Activated CD8-positive, alpha-beta memory T cell treated with anti-CD3 and anti-CD28 coated beads, Interleukin-2, amount 10 ng/mL, durations not matched to agents 7 days and 5 days (primary cell): ENCODE measurements at regions not wholly inside any gene's neighbourhood (a gene's known extent, or its start where the extent isn't known, plus 50 kb on each side); places are given as distances from the start of the nearest gene placed in this dataset.

ENCODE experiments used
- ATAC-seq: fragments of 150-1000 bp; cut with Tn5 transposase; one replicate; pipeline ENCODE4 v1.10.0; 2021; ENCODE audit warnings: moderate library complexity
- CTCF ChIA-PET: fragments of 350-600 bp; sonication (Branson Sonifier 250); formaldehyde crosslinking; loops from one replicate; lab custom pipeline; 2021; ENCODE audit warnings: antibody characterized with exemption; lab: Charles Lee
- DNase-seq: peaks from one replicate; pipeline ENCODE4 v3.0.0-alpha.2; 2020
- H3K27ac Mint-ChIP-seq: one replicate; pipeline ENCODE4 v1.8.0; 2021; ENCODE audit warnings: mild to moderate bottlenecking, mixed read lengths
- H3K27me3 Mint-ChIP-seq: one replicate; pipeline ENCODE4 v1.8.0; 2021; ENCODE audit warnings: mixed read lengths
- H3K36me3 Mint-ChIP-seq: one replicate; pipeline ENCODE4 v1.8.0; 2021; ENCODE audit warnings: mild to moderate bottlenecking, mixed read lengths
- H3K4me1 Mint-ChIP-seq: one replicate; pipeline ENCODE4 v1.8.0; 2021; ENCODE audit warnings: mixed read lengths
- H3K4me3 Mint-ChIP-seq: one replicate; pipeline ENCODE4 v1.8.0; 2021; ENCODE audit warnings: mild to moderate bottlenecking, moderate library complexity, mixed read lengths
- H3K9me3 Mint-ChIP-seq: one replicate; pipeline ENCODE4 v1.8.0; 2022; ENCODE audit warnings: low read depth, mixed read lengths

DNA sequence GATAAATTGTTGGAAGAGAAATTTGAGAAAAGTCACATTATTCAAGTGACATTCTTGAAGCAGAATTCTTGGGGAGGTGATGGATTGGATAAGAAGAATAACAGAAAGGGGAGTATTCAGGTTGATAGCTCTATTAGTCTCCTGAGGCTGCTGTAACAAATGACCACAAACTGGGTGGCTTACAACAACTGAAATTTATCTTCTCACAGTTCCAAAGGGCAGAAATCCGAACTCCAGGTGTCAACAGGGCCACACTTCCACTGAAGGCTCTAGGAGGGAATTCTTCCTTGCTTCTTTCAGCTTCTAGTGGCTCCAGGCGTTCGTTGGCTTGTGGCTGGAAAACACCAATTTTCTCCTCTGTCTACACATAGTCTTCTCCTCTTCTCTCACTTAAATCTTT lies 99.8 kb downstream of the TES start:
- DNase-seq, result no peak
- no peaks in the 10 kb centered on the region for H3K4me1 Mint-ChIP-seq
- H3K9me3 Mint-ChIP-seq, result no peaks in the 10 kb centered on the region
- H3K27ac Mint-ChIP-seq, result no peak overlapping the region
- no peaks in the 10 kb centered on the region for H3K36me3 Mint-ChIP-seq
- H3K27me3 Mint-ChIP-seq, result peaks cover 11% of the 10 kb centered on the region
- no peak overlapping the region for H3K4me3 Mint-ChIP-seq
- CTCF ChIA-PET, result no interaction called here
- no peak for ATAC-seq

DNA sequence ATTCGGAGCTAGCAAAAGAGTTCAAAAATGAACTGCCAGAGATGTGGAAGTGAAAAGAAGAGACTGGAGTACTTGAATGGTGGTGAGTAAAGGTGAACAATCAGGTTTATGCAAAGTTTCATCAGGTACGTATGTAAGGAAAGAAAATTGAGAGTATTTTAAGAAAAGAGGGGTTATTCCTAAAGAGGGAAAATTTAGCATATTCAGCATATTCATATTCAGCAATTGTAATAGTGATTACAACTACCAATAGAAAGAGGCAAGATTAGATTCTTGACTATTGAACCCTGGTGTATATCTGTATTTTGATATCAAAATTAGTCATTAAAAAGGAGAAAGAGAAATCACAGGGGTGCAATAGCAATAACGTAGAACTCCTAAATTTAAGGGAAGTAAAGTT lies 100.9 kb downstream of the TES start:
- Mint-ChIP-seq H3K27ac (no peak overlapping the region), H3K9me3 (no peaks in the 10 kb centered on the region), H3K36me3 (no peaks in the 10 kb centered on the region), H3K4me3 (no peak overlapping the region), H3K4me1 (peaks cover under 1% of the 10 kb centered on the region), H3K27me3 (peaks cover 13% of the 10 kb centered on the region)
- DNase-seq (no peak), ATAC-seq (no peak)
- CTCF ChIA-PET, result no interaction called here

DNA sequence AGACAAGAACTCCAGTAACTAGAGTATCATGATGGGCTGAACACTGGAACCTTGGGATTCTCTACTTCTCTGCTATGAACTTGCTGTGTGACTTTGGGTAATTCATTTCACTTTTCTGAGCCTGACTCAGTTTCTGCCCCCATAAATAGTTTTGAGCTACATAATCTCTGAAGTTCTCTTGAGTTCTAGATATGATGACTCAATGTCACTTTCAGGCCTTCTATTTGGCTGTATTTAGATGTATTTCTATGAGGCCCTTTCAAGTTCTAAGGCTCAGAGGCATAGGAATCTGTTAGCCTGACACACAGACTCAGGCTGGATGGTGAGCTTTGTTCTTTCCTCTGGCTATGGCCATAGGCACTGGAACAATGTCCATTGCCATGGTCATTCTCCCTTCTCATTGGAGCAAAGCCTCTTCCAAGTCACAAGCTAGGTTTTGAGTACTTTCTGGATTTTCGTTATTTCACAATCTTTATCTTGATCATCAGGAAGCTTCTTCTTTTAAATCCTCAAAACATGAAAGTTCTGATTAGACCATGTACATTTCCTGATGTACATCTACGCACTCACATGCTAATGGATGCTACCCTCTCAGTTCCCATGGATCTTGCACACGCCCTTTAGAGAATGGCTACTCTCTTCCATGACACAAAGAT lies 101.6 kb downstream of the TES start:
- H3K4me1 Mint-ChIP-seq, result peaks cover 7% of the 10 kb centered on the region
- CTCF ChIA-PET, result interaction anchor here (0.6 kb wide), 1 partner anchor 429 kb away, joined by 6 read pairs; no protein-coding TSS in a partner anchor
- no peak overlapping the region for H3K27ac Mint-ChIP-seq
- ATAC-seq, result no peak
- H3K27me3 Mint-ChIP-seq, result peaks cover 19% of the 10 kb centered on the region
- no peak for DNase-seq
- no peak overlapping the region for H3K4me3 Mint-ChIP-seq
- no peaks in the 10 kb centered on the region for H3K36me3 Mint-ChIP-seq
- no peaks in the 10 kb centered on the region for H3K9me3 Mint-ChIP-seq

DNA sequence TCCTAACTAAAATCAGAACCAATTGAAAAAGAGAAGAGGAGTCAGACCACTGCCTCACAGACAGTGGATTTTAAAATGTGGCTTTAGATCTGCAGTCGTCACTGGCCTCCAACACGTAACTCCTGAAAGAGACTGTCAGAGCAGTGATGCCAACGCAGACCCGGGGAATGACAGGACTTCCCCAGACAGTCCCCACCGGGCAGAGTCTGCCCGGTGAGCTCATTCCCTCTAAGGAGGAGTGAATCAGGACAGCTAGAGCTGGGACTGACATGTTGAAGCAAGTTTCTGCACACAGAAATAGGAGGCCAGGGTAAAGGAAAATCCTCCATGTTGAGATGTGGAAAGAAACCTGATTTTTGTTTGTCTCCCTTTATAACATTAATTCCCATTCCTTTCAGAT lies 105.0 kb downstream of the TES start:
- ATAC-seq, result no peak

DNA sequence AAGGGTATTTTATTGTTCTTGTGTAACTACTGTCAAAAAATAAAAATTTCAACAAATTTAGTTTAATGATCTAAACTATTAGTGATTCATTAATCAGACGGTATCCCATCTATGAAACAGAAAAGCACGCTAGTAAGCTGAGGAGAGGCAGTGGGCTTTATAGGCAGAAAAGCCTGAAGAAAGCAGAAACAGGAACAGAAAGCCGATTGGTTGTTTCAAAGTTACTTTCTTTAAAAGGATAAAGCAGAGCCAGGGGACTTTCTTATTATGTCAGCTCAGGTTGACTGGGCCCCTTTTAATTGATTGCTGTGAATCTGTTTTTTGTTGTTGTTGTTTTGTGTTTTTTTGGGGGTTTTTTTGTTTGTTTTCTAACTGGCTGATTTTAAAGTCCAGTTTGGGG lies 105.5 kb downstream of the TES start:
- no peak for DNase-seq
- no peak for ATAC-seq
- H3K36me3 Mint-ChIP-seq, result no peaks in the 10 kb centered on the region
- no peak overlapping the region for H3K4me3 Mint-ChIP-seq
- H3K27ac Mint-ChIP-seq, result no peak overlapping the region
- peaks cover 12% of the 10 kb centered on the region for H3K4me1 Mint-ChIP-seq
- CTCF ChIA-PET, result no interaction called here
- peaks cover 28% of the 10 kb centered on the region for H3K27me3 Mint-ChIP-seq
- H3K9me3 Mint-ChIP-seq, result no peaks in the 10 kb centered on the region

More for the DNA sequence above, 105.0 kb downstream of the TES start:
- no peak for DNase-seq
- peaks cover 12% of the 10 kb centered on the region for H3K4me1 Mint-ChIP-seq
- H3K4me3 Mint-ChIP-seq, result no peak overlapping the region
- H3K27ac Mint-ChIP-seq, result no peak overlapping the region
- H3K27me3 Mint-ChIP-seq, result peaks cover 28% of the 10 kb centered on the region
- CTCF ChIA-PET, result no interaction called here
- H3K36me3 Mint-ChIP-seq, result no peaks in the 10 kb centered on the region
- no peaks in the 10 kb centered on the region for H3K9me3 Mint-ChIP-seq

DNA sequence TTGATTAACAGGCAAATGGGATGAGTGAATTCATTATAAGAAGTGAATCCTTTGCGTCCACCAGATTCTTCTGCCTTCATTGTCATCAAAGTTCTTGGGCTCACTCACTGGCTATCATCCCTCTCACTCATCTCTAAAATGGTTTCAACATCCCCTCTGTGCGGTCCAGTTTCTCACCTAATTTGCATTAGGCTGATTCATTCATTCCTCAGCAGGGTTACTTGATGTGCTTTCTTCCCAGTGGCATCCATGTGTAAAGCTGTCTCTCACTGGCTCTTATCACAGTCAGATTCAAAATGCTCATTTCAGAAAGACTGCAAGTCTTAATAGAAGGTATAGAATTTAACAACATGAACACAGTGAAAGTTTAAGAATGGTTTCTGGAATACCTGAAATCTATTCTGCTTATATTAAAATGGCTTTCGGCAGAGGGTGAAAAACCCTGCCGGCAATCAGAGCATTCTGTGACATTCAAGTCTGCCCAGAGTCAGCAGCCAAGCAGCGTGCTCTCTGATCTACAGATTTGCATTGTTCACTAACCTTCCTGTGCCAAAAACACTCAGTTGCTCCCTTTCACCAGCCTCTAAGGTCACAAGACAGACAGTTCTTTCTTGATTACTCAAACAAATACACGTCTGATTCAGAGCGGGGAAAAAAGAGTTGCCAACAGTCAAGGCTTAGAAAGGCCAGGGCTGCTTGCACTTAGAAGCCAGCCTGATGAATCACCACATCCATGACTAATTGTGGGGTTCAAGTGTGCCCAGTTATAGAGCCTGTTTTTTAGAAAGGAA lies 106.7 kb downstream of the TES start:
- ATAC-seq (peak; percentile 81), DNase-seq (peak; percentile 53)
- Mint-ChIP-seq H3K9me3 (no peaks in the 10 kb centered on the region), H3K27ac (no peak overlapping the region), H3K4me1 (peaks cover 12% of the 10 kb centered on the region), H3K27me3 (peaks cover 24% of the 10 kb centered on the region), H3K36me3 (no peaks in the 10 kb centered on the region), H3K4me3 (no peak overlapping the region)
- CTCF ChIA-PET, result no interaction called here

DNA sequence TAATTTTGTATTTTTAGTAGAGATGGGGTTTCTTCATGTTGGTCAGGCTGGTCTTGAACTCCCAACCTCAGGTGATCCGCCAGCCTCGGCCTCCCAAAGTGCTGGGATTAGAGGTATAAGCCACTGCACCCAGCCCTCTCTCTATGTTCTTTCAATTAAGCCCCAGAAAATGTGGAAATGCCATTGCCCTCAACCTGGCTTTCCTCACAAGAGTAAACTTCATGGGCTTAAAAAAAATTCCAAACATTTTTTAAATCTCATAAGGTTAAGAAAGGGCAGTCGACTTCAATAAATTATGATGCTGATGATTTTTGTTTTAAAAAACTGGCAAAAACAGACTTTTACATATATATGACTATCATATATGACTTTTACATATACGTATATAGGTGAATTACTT lies 107.6 kb downstream of the TES start:
- DNase-seq (no peak), ATAC-seq (no peak)
- Mint-ChIP-seq H3K27me3 (peaks cover 21% of the 10 kb centered on the region), H3K27ac (no peak overlapping the region), H3K36me3 (no peaks in the 10 kb centered on the region), H3K4me1 (peaks cover 12% of the 10 kb centered on the region), H3K9me3 (no peaks in the 10 kb centered on the region), H3K4me3 (no peak overlapping the region)
- CTCF ChIA-PET, result no interaction called here

DNA sequence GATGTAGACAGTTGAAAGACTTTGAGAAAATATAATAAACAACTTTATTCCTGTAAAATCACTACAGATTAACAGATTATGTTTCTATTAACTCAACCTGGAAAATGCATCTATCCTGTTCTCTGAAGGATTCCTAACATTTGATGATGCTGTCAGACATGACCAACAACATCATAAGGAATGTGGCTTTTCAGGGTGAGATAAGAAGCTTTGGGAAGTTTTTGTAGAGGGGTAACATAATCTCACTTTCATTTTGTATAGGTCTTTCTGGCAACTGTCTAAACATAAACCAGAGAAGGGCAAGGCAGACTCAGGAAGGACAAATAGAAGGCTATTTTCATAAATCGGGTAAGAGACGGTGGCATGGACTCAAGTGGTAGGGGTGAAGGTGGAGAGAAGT lies 112.2 kb downstream of the TES start:
- no peak for ATAC-seq
- no peak overlapping the region for H3K4me3 Mint-ChIP-seq
- H3K36me3 Mint-ChIP-seq, result no peaks in the 10 kb centered on the region
- H3K27me3 Mint-ChIP-seq, result peaks cover 15% of the 10 kb centered on the region
- CTCF ChIA-PET, result no interaction called here
- H3K27ac Mint-ChIP-seq, result no peak overlapping the region
- H3K4me1 Mint-ChIP-seq, result no peaks in the 10 kb centered on the region
- no peaks in the 10 kb centered on the region for H3K9me3 Mint-ChIP-seq
- DNase-seq, result no peak

DNA sequence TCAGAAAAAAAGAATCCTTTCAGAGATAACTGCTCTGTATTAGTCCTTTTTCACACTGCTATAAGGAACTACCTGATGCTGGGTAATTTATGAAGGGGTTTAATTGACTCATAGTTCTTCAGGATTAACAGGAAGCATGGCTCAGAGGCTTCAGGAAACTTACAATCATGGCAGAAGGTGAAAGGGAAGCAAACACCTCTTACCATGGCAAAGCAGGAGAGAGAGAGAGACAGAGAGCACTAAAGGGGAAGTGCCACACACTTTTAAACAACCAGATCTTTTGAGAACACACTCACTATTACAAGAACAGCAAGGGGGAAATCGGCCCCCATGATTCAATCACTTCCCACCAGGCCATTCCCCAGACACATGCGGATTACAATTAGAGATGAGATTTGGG lies 114.2 kb downstream of the TES start:
- no peak overlapping the region for H3K4me3 Mint-ChIP-seq
- CTCF ChIA-PET, result no interaction called here
- ATAC-seq, result no peak

DNA sequence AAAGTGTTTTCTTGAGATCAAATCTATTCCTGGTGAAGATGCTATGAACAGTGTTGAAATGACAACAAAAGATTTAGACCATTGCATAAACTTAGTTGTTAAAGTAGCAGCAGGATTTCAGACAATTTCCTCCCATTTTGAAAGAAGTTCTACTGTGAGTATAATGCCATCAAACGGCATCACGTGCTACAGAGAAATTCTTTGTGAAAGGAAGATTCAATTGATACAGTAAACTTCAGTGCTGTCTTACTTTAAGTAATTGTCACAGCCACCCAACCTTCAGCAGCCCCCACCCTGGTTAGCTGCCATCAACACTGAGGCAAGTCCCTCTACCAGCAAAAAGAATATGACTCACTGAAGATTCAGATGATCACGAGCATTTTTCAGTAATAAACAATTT lies 115.2 kb downstream of the TES start:
- ATAC-seq (no peak), DNase-seq (no peak)
- no peaks in the 10 kb centered on the region for H3K4me1 Mint-ChIP-seq
- H3K27ac Mint-ChIP-seq, result no peak overlapping the region
- H3K27me3 Mint-ChIP-seq, result peaks cover 16% of the 10 kb centered on the region
- no peaks in the 10 kb centered on the region for H3K36me3 Mint-ChIP-seq
- H3K9me3 Mint-ChIP-seq, result no peaks in the 10 kb centered on the region
- no peak overlapping the region for H3K4me3 Mint-ChIP-seq
- CTCF ChIA-PET, result no interaction called here

More for the DNA sequence above, 114.2 kb downstream of the TES start:
- DNase-seq, result no peak
- peaks cover 13% of the 10 kb centered on the region for H3K27me3 Mint-ChIP-seq
- no peak overlapping the region for H3K27ac Mint-ChIP-seq
- H3K9me3 Mint-ChIP-seq, result no peaks in the 10 kb centered on the region
- no peaks in the 10 kb centered on the region for H3K4me1 Mint-ChIP-seq
- H3K36me3 Mint-ChIP-seq, result no peaks in the 10 kb centered on the region

DNA sequence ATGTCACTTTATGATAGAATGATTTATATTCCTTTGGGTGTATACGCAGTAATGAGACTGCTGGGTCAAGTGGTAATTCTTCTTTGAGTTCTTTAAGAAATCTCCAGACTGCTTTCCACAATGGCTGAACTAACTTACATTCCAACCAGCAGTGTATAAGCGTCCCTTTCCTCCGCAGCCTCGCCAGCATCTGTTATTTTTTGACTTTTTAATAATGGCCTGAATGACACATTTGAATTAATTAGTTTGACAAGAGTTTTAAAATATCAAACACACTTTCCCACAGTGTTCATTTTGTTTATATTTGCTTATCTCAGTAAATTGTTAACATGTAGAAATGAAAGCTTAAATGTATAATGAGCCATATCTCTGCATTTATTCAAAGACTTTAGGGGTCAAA lies 116.8 kb downstream of the TES start:
- Mint-ChIP-seq H3K27me3 (peaks cover 27% of the 10 kb centered on the region), H3K4me3 (no peak overlapping the region), H3K4me1 (no peaks in the 10 kb centered on the region), H3K27ac (no peak overlapping the region), H3K36me3 (no peaks in the 10 kb centered on the region), H3K9me3 (no peaks in the 10 kb centered on the region)
- DNase-seq (no peak), ATAC-seq (no peak)
- CTCF ChIA-PET, result no interaction called here

DNA sequence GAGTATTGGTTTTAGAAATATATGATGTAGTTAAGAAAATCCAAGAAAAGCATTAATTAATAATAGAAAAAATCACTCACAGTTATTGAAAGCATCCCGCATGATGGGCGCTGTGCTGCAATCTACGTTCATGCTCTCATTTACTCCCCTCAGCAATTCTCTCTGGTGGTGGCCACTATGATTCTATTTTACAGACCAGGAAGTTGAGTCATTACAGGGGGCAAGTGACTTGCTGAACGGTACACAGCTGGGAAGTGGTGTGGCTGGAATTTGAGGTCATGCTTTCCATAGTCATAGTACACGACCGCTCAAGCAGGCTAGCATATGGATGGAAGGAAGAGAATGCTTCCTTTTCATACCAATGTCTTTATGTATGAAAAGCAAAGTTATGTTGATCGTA lies 117.4 kb downstream of the TES start:
- Mint-ChIP-seq H3K27me3 (peaks cover 30% of the 10 kb centered on the region), H3K36me3 (no peaks in the 10 kb centered on the region), H3K4me3 (no peak overlapping the region), H3K9me3 (no peaks in the 10 kb centered on the region), H3K4me1 (no peaks in the 10 kb centered on the region), H3K27ac (no peak overlapping the region)
- CTCF ChIA-PET, result no interaction called here
- ATAC-seq (no peak), DNase-seq (no peak)

DNA sequence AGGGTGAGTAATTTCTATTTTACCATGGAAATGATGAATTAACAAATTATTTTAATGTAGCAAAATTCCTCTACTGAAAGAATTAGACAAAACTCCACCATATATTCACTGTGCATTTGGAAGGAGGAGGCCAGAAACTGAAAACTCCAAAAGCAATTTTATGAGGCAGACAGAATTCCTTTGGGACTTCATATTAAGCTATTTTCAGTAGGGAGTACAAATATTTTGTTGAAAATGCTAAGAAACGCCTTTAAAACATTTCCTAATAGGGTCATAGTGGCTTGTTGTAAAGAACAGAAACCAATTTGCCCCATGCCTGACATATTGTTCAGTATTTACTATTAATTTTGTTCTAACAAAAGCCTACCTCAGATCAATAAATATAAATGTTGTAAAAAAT lies 117.8 kb downstream of the TES start:
- H3K27ac Mint-ChIP-seq, result no peak overlapping the region
- no peak for ATAC-seq
- no peaks in the 10 kb centered on the region for H3K9me3 Mint-ChIP-seq
- no peak overlapping the region for H3K4me3 Mint-ChIP-seq
- DNase-seq, result no peak
- CTCF ChIA-PET, result no interaction called here
- H3K27me3 Mint-ChIP-seq, result peaks cover 33% of the 10 kb centered on the region
- no peaks in the 10 kb centered on the region for H3K36me3 Mint-ChIP-seq
- H3K4me1 Mint-ChIP-seq, result no peaks in the 10 kb centered on the region
